ENCODE measurements at regions not wholly inside any gene's neighbourhood (a gene's known extent, or its start where the extent isn't known, plus 50 kb on each side); places are given as distances from the start of the nearest gene placed in this dataset.

- Histone ChIP-seq H3K9ac (ENCODE audit: control insufficient read depth, extremely low read depth, insufficient read depth, low read length) (no peak overlapping the region), H3K4me1 (ENCODE audit: control insufficient read depth, extremely low read depth, insufficient read depth, low read length) (peaks cover 3% of the 10 kb centered on the region), H3K9me3 (ENCODE audit: control insufficient read depth, low read depth, low read length) (no peaks in the 10 kb centered on the region), H3K27me3 (ENCODE audit: control insufficient read depth, extremely low read depth, insufficient read depth, low read length) (no peaks in the 10 kb centered on the region), H3K79me2 (ENCODE audit: control insufficient read depth, insufficient read depth, low read length) (no peaks in the 10 kb centered on the region), H3K4me3 (ENCODE audit: control insufficient read depth in 2 of 3, extremely low read depth in 1 of 3, insufficient read depth in 2 of 3, low read depth in 1 of 3, low read length in 3 of 3) (no peak overlapping the region), H3K27ac (ENCODE audit: control insufficient read depth, insufficient read depth, low read length) (no peak overlapping the region), H3K9me1 (ENCODE audit: control insufficient read depth, extremely low read depth, insufficient read depth, low read length) (no peaks in the 10 kb centered on the region), H3K4me2 (ENCODE audit: control insufficient read depth, extremely low read depth, insufficient read depth, low read depth, low read length) (no peak overlapping the region), H4K20me1 (ENCODE audit: control insufficient read depth, extremely low read depth, insufficient read depth, low read length) (no peaks in the 10 kb centered on the region), H3K36me3 (ENCODE audit: control insufficient read depth in 2 of 2, extremely low read depth in 1 of 2, insufficient read depth in 2 of 2, low read length in 2 of 2) (no peaks in the 10 kb centered on the region), H2AFZ (ENCODE audit: control insufficient read depth, low read length) (no peak overlapping the region)
- no peak for DNase-seq (ENCODE audit: low read depth, low spot score)
- no peak for TF ChIP-seq CTCF (optimal IDR thresholded peaks at IDR 0.05 in 1 of 3, IDR thresholded peaks at IDR 0.05 in 1 of 3, conservative IDR thresholded peaks at IDR 0.05 in 1 of 3; ENCODE audit: extremely low read depth in 1 of 3, insufficient read depth in 2 of 3, low read length in 3 of 3)
- no peak for TF ChIP-seq EZH2 (IDR thresholded peaks at IDR 0.05; ENCODE audit: low read length)
- dilution Hi-C loops (cut with MboI; ENCODE audit: extremely low pct_ligation_motif_present, low sequenced_read_pairs), result no loop called here
- FAIRE-seq, result no peak
These were observed 89.9 kb downstream of the NKX2-1 start for GRCh38 chr14:36430169-36430568.

- dilution Hi-C loops (cut with MboI; ENCODE audit: extremely low pct_ligation_motif_present, low sequenced_read_pairs), result no loop called here
- Histone ChIP-seq H3K9ac (ENCODE audit: control insufficient read depth, extremely low read depth, insufficient read depth, low read length) (no peak overlapping the region), H3K27me3 (ENCODE audit: control insufficient read depth, extremely low read depth, insufficient read depth, low read length) (no peaks in the 10 kb centered on the region), H3K79me2 (ENCODE audit: control insufficient read depth, insufficient read depth, low read length) (no peaks in the 10 kb centered on the region), H2AFZ (ENCODE audit: control insufficient read depth, low read length) (no peak overlapping the region), H4K20me1 (ENCODE audit: control insufficient read depth, extremely low read depth, insufficient read depth, low read length) (no peaks in the 10 kb centered on the region), H3K36me3 (ENCODE audit: control insufficient read depth in 2 of 2, extremely low read depth in 1 of 2, insufficient read depth in 2 of 2, low read length in 2 of 2) (no peaks in the 10 kb centered on the region), H3K9me3 (ENCODE audit: control insufficient read depth, low read depth, low read length) (no peaks in the 10 kb centered on the region), H3K4me3 (ENCODE audit: control insufficient read depth in 2 of 3, extremely low read depth in 1 of 3, insufficient read depth in 2 of 3, low read depth in 1 of 3, low read length in 3 of 3) (no peak overlapping the region), H3K27ac (ENCODE audit: control insufficient read depth, insufficient read depth, low read length) (no peak overlapping the region), H3K4me1 (ENCODE audit: control insufficient read depth, extremely low read depth, insufficient read depth, low read length) (peaks cover 3% of the 10 kb centered on the region), H3K9me1 (ENCODE audit: control insufficient read depth, extremely low read depth, insufficient read depth, low read length) (no peaks in the 10 kb centered on the region), H3K4me2 (ENCODE audit: control insufficient read depth, extremely low read depth, insufficient read depth, low read depth, low read length) (no peak overlapping the region)
- FAIRE-seq, result no peak
- TF ChIP-seq EZH2 (IDR thresholded peaks at IDR 0.05; ENCODE audit: low read length) (no peak), CTCF (optimal IDR thresholded peaks at IDR 0.05 in 1 of 3, IDR thresholded peaks at IDR 0.05 in 1 of 3, conservative IDR thresholded peaks at IDR 0.05 in 1 of 3; ENCODE audit: extremely low read depth in 1 of 3, insufficient read depth in 2 of 3, low read length in 3 of 3) (no peak)
- no peak for DNase-seq (ENCODE audit: low read depth, low spot score)
These were observed 90.3 kb downstream of the NKX2-1 start for GRCh38 chr14:36429692-36430091.

All from keratinocyte (primary cell).